ENCODE measurements at regions not wholly inside any gene's neighbourhood (a gene's known extent, or its start where the extent isn't known, plus 50 kb on each side); places are given as distances from the start of the nearest gene placed in this dataset.

- peaks cover 82% of the 10 kb centered on the region for H3K27me3 ChIP-seq (ENCODE audit: control insufficient read depth, insufficient read depth, low read length, poor library complexity, severe bottlenecking)
- no peak overlapping the region for H3K9ac ChIP-seq (ENCODE audit: extremely low read depth, low read length, poor library complexity, severe bottlenecking)
- no peak for TF ChIP-seq CTCF (conservative IDR thresholded peaks at IDR 0.05)
- H3K9me3 Mint-ChIP-seq = no peaks in the 10 kb centered on the region
- no peak overlapping the region for H3K4me3 Mint-ChIP-seq
- DNase-seq = no peak
- H3K4me1 ChIP-seq (ENCODE audit: control insufficient read depth, insufficient read depth, low read length) = no peaks in the 10 kb centered on the region
- no peaks in the 10 kb centered on the region for H3K36me3 ChIP-seq (ENCODE audit: control insufficient read depth, insufficient read depth, low read length)
- no peak overlapping the region for H3K27ac ChIP-seq (ENCODE audit: low read depth, low read length)
- no peaks in the 10 kb centered on the region for H3K4me1 Mint-ChIP-seq
- no peaks in the 10 kb centered on the region for H3K36me3 Mint-ChIP-seq (ENCODE audit: low read depth)
- peaks cover 71% of the 10 kb centered on the region for H3K27me3 Mint-ChIP-seq (ENCODE audit: insufficient read depth)
- no peak overlapping the region for H3K27ac Mint-ChIP-seq
- WGBS, 2 experiments (ENCODE audit: insufficient coverage in 1 of 2, insufficient read length in 1 of 2) = 95% methylated on average over 2 of the region's 2 CpGs; no CpG with 5 or more reads in 1 of the 2 experiments
- H3K9me3 ChIP-seq (ENCODE audit: control insufficient read depth, low read length) = no peaks in the 10 kb centered on the region
- H3K4me3 ChIP-seq (ENCODE audit: low read length) = no peak overlapping the region
Measured at GRCh38 chr9:7671847-7672246, 127.7 kb downstream of the DMAC1 start.

GRCh38 chr9:7668541-7668940 is 131.0 kb downstream of the DMAC1 start:
- H3K27ac Mint-ChIP-seq = no peak overlapping the region
- no peaks in the 10 kb centered on the region for H3K9me3 Mint-ChIP-seq
- no peak for DNase-seq

GRCh38 chr9:7665874-7666273 is 133.7 kb downstream of the DMAC1 start:
- Histone ChIP-seq H3K4me3 (ENCODE audit: low read length) (no peak overlapping the region), H3K9me3 (ENCODE audit: control insufficient read depth, low read length) (no peaks in the 10 kb centered on the region), H3K9ac (ENCODE audit: extremely low read depth, low read length, poor library complexity, severe bottlenecking) (no peak overlapping the region), H3K36me3 (ENCODE audit: control insufficient read depth, insufficient read depth, low read length) (no peaks in the 10 kb centered on the region), H3K4me1 (ENCODE audit: control insufficient read depth, insufficient read depth, low read length) (peaks cover 4% of the 10 kb centered on the region), H3K27me3 (ENCODE audit: control insufficient read depth, insufficient read depth, low read length, poor library complexity, severe bottlenecking) (peaks cover 73% of the 10 kb centered on the region), H3K27ac (ENCODE audit: low read depth, low read length) (no peak overlapping the region)
- H3K36me3 Mint-ChIP-seq (ENCODE audit: low read depth) = no peaks in the 10 kb centered on the region
- TF ChIP-seq CTCF (conservative IDR thresholded peaks at IDR 0.05) = no peak
- WGBS, 2 experiments (ENCODE audit: insufficient coverage in 1 of 2, insufficient read length in 1 of 2) = 38% methylated on average over 3 of the region's 3 CpGs; no CpG with 5 or more reads in 1 of the 2 experiments
- peak; percentile 76 for DNase-seq
- peak overlapping the region; percentile 16 for H3K27ac Mint-ChIP-seq
- H3K4me3 Mint-ChIP-seq = no peak overlapping the region
- H3K27me3 Mint-ChIP-seq (ENCODE audit: insufficient read depth) = peaks cover 68% of the 10 kb centered on the region
- H3K9me3 Mint-ChIP-seq = no peaks in the 10 kb centered on the region
- peaks cover 13% of the 10 kb centered on the region for H3K4me1 Mint-ChIP-seq

More at GRCh38 chr9:7668541-7668940, 131.0 kb downstream of the DMAC1 start:
- H3K9ac ChIP-seq (ENCODE audit: extremely low read depth, low read length, poor library complexity, severe bottlenecking) = no peak overlapping the region
- Mint-ChIP-seq H3K4me3 (no peak overlapping the region), H3K4me1 (peaks cover 13% of the 10 kb centered on the region), H3K27me3 (ENCODE audit: insufficient read depth) (peaks cover 63% of the 10 kb centered on the region), H3K36me3 (ENCODE audit: low read depth) (no peaks in the 10 kb centered on the region)
- H3K4me1 ChIP-seq (ENCODE audit: control insufficient read depth, insufficient read depth, low read length) = peaks cover 4% of the 10 kb centered on the region
- no peaks in the 10 kb centered on the region for H3K36me3 ChIP-seq (ENCODE audit: control insufficient read depth, insufficient read depth, low read length)
- H3K27ac ChIP-seq (ENCODE audit: low read depth, low read length) = no peak overlapping the region
- 100% methylated on average over 1 of the region's 1 CpG; no CpG with 5 or more reads in 1 of the 2 experiments for WGBS, 2 experiments (ENCODE audit: insufficient coverage in 1 of 2, insufficient read length in 1 of 2)
- H3K27me3 ChIP-seq (ENCODE audit: control insufficient read depth, insufficient read depth, low read length, poor library complexity, severe bottlenecking) = peaks cover 69% of the 10 kb centered on the region
- H3K4me3 ChIP-seq (ENCODE audit: low read length) = no peak overlapping the region
- no peak for TF ChIP-seq CTCF (conservative IDR thresholded peaks at IDR 0.05)
- H3K9me3 ChIP-seq (ENCODE audit: control insufficient read depth, low read length) = no peaks in the 10 kb centered on the region
